ENCODE measurements at regions not wholly inside any gene's neighbourhood (a gene's known extent, or its start where the extent isn't known, plus 50 kb on each side); places are given as distances from the start of the nearest gene placed in this dataset.
A peak's percentile ranks its signal among the peaks of the same experiment; 100 is the strongest.

DNA sequence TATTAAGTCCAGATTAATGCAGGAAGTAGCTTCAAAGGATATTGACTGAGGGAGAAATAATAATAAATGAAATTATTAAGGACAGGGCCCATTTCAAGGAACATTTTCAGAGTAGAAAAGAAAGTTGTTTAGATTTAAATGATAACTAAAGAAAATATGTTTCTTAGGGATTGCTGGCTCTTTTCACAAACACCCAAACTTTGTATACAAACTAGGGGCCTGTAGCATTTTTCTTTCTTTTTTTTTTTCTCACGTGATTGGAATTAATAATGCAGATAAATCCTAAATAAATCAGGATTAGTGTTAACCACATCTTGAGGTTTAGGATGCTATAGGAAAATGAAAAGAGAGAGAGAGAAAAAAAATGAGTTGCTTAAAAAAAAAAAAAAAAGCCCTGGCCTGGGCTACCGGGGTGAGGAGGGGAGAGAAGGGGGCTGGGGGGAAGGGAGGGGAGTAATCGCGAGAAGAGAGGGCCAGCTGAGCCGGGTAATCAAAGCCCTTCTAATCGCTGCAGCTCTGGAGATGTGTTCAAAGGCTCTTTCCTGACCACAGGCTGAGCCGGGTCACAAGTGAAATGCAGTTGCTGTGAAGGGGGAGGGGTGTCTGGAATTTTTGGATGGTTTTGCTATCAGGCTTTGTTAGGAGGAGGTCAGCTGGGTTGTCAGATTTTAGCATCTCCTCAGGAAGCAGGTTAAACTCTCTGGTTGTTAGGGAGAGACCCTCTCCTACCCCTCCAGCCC, 104.6 kb upstream of the ZFHX3 start:
- DNase-seq (ENCODE audit: insufficient read length, low spot score) (no peak), FAIRE-seq (no peak)

DNA sequence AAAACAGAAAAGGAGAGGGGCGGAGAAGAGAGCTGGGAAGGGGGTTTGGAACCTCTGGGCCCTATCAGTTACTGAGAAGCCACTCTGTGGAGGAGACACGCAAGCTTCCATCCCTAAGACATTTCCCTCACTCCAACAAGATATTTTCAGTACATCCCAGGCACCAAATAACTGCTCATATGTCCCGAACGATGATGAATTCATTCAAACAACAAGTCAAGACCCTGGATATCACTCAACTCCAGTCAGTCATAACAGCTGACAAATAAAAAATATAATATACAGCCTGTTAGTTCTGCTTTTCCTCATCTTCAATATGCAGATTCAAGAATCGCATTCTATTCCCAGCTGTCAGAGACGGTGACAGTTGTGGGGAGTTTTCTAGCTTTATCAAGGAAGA, 104.0 kb upstream of the ZFHX3 start:
- DNase-seq (ENCODE audit: insufficient read length, low spot score) (no peak), FAIRE-seq (no peak)

DNA sequence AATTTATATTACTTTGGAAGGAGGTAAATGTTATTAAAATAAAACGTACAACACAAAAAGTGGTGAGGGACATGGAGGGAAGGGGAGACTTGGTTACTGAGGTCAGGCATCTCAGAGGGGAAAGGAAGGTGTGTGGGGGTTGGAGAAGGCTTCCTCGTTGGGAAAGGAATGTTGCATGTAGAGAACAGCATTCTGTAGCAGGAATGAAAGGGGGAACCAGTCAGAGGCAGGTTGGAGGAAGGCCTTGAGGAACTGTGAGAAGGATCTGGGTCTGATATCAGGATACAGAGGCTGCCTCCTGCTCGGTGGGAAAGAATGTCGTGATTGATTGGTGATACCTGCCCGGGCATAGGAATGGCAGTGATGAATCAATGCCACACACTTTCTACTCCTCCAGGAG, 103.3 kb upstream of the ZFHX3 start:
- FAIRE-seq, result no peak
- no peak for DNase-seq (ENCODE audit: insufficient read length, low spot score)

DNA sequence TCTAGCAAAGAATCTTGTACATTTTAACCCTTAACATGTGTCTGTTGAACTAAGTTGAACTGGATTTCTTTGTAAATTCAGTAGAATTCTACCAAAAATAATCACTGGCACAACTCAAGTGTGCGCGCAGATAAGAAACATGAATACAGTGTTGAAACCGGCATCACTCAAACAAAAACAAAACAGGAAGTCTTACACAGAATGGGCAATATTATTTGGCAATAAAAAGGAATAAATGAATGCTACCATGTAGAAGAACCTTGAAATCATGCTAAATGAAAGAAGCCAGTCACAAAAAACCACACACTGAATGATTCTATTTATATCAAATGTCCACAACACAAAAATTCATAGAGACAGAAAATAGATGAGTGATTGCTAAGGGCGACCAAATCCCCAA, 102.9 kb upstream of the ZFHX3 start:
- FAIRE-seq, result no peak
- DNase-seq (ENCODE audit: insufficient read length, low spot score), result no peak

DNA sequence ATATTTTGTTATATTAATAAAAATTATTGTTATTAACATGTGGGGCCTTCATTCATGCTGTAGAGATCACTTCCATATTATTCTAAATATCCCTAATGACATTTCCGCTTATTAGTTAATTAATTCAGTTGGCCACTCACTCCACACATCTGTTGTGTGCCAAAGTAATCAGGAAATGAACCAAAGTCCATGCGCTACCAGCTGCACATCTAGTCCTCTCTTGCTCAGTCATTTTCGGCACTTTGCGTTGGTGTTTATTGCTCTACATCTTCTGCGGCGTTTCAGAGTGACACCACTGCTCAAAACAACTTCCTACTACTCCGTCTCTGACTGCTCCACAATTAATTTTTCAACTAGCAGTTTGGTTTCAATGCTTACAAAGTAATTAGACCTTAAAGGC, 101.4 kb upstream of the ZFHX3 start:
- no peak for DNase-seq (ENCODE audit: insufficient read length, low spot score)
- no peak for FAIRE-seq

DNA sequence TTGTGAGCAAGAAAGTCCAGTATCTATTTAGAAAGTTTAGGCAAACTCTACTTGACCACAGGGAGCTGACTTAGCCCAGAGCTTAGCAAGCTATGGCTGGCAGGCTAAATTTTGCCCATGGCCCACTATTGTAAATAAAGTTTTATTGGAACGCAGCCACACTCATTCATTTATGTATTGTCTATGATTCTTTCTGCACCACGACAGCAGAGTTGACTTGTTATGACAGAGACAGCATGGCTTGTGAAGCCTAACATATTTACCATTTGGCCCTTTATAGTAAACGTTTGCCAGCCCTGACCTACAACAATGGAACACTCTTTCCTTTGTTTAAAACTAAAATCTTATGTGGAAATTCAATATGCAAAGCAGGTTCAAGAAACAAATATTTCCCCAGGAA, 100.0 kb upstream of the ZFHX3 start:
- FAIRE-seq, result no peak
- no peak for DNase-seq (ENCODE audit: insufficient read length, low spot score)

DNA sequence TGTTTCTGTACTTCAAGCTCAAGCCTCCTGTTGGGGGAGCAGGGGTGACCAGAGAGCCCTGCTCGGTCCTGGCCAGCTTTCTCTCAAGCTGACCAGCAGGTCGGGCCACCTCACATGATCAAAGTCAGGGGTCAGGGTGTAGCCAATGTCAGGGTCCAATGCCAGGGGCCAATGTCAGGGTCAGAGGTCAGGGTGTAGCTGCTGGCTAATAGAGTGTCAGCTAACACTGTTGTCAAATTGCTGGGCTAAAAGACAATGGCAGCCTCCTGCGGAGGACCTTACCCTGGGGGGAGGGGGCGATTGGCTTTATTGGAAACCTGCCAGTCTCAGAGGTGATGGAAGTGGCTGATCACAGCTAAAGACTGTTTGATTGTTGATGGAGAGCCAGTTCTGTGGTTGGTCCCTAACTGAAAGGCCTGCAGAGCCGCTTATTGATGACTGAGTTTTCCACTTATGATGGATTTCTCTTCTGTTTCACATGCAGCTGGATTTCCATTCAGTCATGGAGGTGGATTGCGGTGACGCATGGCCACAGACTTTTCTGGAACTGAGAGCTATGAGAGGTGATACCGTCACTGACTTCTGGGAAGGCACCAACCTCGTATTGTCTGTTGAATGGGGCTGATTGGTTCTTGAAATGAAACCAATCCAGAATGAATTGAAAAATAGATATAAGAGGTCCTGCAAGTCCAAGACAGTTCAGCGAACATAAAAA, 97.4 kb upstream of the ZFHX3 start:
- no peak for DNase-seq (ENCODE audit: insufficient read length, low spot score)
- FAIRE-seq, result no peak

DNA sequence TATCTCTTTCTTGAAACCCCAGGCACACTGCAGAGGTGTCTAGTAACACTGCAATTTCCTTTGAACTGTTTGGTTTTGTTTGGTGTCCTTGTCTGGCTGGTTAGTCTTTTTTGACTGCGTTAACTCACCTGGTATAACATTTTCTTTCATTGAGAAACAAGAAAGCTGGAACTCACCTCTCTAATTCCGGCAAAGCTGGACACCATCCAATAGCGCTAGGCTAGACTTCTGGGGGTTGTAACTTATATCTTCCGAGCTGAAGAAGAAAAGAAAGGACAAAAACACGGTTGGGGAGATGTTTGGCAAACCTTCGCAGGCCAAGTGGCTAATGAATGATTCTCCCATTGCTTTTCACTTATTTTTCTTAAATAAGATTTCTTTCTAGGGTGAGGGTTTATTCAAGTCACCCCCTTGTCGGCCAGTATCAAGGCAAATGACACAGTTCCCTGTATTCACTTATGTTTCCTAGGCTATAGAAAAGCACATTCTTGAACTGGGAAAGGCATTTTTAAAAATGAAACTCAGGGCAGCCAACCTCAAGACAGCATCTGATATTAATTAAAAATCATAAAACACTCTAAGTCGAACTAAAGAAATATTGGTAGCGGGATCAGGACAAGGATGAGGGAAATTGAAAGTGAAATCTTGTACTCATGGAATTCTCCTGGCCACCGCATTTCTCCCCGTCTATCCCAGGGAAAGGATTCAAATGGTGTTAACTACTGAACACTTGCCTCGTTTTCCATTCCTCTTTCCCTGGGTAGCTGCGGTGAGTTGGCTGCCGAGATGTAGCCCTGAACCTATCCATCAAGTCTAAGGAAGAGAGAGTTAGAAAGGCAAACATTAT, 95.9 kb upstream of the ZFHX3 start:
- no peak for FAIRE-seq

DNA sequence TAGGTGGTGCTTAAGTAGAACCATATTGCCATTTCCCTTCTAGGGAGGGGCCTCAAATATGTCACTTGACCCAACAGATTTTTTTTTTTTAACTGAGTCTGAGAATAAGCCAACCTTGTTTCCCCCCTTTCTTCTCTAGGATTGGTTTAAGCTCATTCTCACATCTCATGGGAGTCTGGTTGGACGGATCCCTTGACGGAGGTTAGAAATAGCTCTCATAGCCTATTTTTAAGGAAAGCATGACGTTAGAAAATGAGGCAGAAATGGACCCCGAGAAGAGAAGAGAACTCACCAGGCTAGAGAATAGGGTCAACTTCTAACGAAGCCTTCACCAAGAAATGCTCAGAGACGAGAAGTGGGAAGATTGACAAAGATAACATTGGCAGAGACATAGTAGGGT, 95.1 kb upstream of the ZFHX3 start:
- DNase-seq (ENCODE audit: insufficient read length, low spot score), result no peak
- no peak for FAIRE-seq

More for the DNA sequence above, 95.9 kb upstream of the ZFHX3 start:
- no peak for DNase-seq (ENCODE audit: insufficient read length, low spot score)

DNA sequence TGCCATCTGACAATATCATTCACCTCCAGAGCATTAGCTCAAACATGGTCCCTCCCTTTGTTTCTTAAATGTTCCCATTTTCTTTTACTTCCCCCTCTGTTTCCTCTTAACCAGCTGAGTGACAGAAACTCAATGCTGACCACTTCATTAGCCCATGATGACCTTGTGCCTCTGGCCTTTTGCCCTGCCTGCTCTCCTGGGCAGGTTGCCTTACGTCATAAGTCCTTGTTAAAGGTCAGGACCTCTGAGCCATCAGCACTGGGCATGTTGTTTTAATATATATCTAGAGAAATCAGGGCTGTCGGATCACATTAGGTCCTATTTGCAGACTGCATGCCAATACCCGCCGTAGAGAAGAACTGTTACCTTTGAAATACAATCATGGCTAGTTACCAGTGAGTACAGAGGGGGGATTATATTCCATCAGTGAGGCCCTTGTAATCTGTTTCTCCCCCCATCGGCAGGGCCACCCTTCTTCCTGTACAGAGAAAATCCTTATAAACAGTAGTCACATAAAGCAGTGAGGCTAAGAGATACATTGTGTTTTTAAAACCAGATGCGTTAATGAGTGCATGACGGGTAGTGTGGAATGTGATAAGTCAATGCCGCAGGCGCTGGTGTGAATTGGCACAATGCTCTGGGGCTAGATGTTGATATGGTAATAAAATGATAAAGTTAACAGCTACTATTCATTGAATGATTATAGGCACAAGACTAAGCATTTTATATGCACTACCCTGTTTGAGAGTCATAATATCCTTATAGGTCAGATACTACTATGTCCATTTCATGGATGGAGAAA, 94.3 kb upstream of the ZFHX3 start:
- FAIRE-seq (no peak), DNase-seq (ENCODE audit: insufficient read length, low spot score) (no peak)

DNA sequence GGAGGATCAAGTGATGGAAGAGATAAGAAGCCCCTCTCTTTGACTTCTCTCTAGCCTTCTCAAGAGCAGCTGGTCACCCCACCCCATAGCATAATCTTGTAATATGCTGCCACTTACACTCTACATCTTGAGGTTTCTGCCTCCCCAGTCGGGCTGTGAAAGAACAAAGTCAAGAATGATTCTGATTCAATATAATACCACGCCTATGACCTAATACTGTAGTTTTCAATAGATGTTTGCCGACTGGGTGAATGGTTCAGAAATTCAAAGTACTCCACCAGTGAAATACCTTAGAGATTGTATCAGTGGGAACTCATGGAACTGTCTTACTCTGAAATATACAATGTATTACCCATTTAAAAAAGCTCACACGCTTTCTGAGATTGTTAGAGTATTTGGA, 93.0 kb upstream of the ZFHX3 start:
- DNase-seq (ENCODE audit: insufficient read length, low spot score) (no peak), FAIRE-seq (no peak)

DNA sequence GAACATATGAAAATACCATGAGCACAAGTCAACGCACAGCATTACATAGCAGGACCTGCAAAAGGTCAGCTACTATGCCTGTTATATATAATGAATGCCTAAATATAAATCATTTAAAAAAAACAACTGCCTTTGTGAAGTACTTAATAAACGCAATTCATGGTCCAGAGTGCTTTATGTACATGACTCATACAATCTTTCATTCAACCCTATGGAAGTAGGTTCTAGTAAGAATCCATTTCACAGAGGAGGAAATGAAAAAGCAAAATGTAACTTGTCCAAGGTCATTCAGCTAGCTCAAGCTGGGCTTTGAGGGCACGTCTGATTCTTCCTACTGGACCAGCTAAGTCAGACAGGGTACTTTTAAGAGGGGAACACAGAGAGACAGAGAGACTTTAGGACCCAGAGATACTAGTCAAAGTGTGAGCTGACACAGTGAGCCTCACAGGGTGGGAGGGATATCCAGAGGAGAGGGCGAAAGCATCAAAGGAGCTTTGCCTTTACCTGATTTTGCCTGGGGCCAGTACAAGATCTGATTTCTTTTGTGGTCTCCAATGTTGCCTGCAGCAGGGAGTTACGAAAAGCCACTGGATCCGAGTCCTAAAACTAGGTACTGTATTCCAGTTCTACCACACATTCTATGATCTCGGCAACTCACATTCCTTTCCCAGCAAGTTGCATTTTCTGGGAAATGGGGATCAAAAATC, 83.4 kb upstream of the ZFHX3 start:
- DNase-seq (ENCODE audit: insufficient read length, low spot score), result no peak
- FAIRE-seq, result no peak

DNA sequence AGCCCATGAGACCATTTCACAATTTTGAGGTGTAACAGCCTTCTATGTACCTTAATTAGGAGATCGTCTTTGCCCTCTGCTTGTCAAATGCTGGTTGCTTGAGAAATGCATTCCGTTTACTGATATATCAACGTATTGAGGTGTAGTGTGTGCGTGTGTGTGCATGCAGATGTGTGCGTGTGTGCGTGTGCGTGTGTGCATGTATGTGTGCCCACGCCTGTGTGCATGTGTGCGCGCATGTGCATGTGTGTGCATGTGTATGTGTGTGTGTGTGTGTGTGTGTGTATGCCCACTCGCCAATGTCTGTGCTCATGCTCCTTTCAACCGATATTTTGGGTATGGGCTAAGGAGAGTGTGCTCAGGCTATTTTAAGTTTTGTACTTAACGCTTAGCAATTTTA, 81.5 kb upstream of the ZFHX3 start:
- no peak for DNase-seq (ENCODE audit: insufficient read length, low spot score)
- peak; percentile 91 for FAIRE-seq

DNA sequence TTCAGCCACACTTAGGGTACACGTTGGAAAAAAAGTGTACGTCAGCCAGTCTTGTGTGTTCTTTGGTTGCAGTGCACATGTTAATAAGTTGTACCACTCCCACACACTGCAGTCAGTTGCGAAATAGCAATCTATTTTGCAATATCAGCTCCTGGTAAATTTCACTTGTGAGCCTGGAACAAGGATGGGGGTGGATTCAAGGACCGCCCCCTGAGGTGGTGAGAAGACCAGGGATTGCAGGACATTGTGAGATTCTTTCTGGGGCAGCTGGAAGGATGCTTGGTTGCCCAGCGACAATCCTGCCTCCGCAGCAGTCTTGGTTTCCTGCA, 78.6 kb upstream of the ZFHX3 start:
- DNase-seq (ENCODE audit: insufficient read length, low spot score) (peak; percentile 29), FAIRE-seq (no peak)

DNA sequence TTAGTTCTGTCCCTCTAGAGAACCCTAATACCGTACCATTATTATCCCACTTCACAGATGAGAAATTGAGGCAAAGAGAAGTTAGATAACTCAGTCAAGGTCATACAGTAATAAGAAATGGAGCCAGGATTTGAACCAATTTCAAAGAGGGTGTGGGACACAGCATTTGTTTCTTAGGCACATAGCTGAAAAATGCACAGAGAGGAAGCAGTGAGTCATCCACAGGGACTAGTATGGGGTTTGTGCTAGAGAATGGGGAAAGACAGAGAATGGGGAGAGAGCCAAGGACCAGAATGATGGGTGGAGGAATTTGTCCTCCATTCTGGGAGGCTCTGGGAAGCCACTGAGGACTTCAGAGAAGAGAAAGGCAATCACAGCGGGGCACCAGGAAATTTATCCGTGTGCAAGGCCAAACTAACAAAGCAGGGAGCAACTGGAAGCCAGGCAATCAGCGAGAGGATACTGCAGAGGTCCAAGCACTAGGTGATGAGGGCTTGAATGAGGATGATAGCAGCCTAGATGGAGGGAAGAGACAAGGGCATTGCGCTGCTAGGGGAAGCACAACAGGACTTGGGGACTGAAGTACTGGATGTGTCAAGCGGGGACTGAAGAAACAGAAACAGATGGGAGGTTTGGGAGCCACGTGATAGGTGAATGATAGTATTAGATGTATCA, 78.1 kb upstream of the ZFHX3 start:
- DNase-seq (ENCODE audit: insufficient read length, low spot score) (peak; percentile 25), FAIRE-seq (no peak)

DNA sequence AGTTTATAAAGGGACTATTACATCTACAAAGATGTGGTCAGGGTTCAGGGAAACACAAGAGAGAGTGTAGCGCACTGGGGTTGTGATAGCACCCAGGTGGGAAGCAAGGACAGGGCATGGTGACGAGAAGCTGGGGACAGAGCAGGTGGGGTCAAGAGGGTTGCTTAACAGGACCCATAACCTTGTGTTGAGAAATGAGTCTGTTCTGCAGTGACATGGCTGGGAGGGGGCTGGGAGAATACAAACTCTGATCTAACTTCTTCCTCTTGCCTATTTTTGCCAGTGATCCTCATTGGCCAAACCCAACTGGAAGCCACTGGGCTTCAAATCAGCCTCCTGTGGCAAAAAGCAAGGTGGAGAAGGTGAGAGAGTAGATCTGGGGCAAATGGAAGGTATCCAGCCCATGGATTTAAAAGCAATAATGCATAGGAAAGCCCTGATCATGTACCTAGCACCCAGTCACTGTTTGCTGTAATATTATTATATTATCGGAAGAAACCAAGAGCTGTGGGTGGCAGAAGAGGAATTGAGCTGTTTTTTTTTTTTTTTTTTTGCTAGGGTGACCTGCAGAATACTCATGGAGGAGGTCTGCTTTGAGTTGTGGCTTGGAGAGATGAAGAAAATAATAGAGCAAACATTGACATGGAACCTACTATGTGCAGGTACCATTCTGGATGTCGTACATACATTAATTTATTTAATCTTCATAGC, 76.9 kb upstream of the ZFHX3 start:
- DNase-seq (ENCODE audit: insufficient read length, low spot score) (no peak), FAIRE-seq (no peak)

DNA sequence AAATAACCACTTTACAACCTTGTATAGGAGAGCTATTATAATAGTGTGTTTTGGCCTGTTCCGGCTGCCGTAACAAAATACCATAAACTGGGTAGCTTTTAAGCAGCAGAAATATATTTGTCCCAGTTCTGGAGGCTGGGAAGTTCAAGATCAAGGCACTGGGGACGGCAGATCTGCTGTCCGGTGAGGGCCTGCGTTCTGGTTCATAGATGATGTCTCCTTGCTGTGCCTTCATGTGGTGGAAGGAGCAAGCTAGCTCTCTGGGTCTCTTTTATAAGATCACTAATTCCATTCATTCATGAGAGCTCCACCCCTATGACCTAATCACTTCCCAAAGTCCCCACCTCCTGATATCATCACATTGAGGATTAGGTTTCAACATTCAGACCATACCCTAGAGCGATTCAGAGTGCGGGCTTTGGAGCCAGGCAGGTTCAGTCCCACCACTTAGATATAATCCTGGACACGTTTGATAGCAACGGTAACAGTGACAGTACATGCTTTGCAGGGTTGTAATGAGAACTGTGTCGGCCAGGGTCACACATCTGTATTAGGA, 76.2 kb upstream of the ZFHX3 start:
- FAIRE-seq, result no peak
- DNase-seq (ENCODE audit: insufficient read length, low spot score), result no peak

DNA sequence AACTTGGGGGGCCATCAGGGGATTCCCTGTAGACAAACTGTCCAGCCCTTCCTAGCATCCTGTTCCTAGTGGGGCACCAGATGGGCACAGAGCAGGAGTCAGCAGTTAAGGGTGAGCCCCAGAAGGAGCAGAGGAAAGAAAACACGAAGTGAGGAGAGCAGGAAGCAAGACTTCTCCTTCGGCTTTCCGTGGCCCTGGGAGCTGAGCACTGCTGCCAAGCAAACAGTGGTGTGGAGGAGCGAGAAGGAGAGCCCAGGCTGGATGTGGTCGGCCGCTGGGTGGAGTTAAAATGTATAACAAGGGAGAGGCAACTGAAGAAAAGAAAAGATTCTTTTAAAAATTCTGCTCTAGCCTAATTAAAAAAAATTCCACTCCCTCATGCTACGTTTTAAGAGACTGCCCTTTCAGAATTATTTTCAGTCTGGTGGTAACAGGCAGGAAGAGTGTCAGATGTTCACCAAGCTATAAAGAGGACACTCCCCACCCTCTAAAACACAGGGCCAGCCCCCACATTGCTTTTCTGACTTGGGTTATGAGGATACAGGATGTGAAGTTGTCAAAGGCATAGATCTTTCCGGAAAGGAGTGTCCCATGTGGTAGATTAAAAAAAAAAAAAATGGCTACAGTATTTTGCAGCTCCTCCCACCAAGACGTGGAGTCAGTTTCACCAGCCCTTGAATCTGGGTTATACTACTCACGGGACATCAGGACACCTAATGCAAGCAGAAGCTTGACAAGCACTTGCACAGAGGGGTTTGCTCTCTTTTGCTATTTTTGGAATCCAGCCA, 74.9 kb upstream of the ZFHX3 start:
- FAIRE-seq, result no peak

More for the DNA sequence above, 74.9 kb upstream of the ZFHX3 start:
- no peak for DNase-seq (ENCODE audit: insufficient read length, low spot score)
